WTC11 (cell line): ENCODE measurements at regions not wholly inside any gene's neighbourhood (a gene's known extent, or its start where the extent isn't known, plus 50 kb on each side); places are given as distances from the start of the nearest gene placed in this dataset.

Experiments used
- ATAC-seq: fragments of 200-7000 bp; cut with Tn5 transposase; 2 replicates; pipeline ENCODE4 v1.10.0; 2021; ENCODE audit warnings: mild to moderate bottlenecking, moderate library complexity
- CTCF ChIA-PET: fragments of 300-600 bp; sonication (Branson Sonifier 250); formaldehyde crosslinking; loops from one replicate; lab custom pipeline; 2021; ENCODE audit warnings: antibody characterized with exemption; lab: Charles Lee
- POLR2A ChIA-PET: fragments of 350-600 bp; sonication (Branson Sonifier 250); formaldehyde crosslinking; loops from one replicate; lab custom pipeline; 2021; ENCODE audit warnings: antibody characterized with exemption; lab: Charles Lee
- DNase-seq: peaks from one replicate; pipeline ENCODE4 v3.0.0; 2021; ENCODE audit warnings: low spot score
- H3K27ac Mint-ChIP-seq: 2 replicates; pipeline ENCODE4 v1.8.0; 2021; ENCODE audit warnings: mixed read lengths
- H3K27me3 Mint-ChIP-seq: 2 replicates; pipeline ENCODE4 v1.8.0; 2021; ENCODE audit warnings: low read depth, mild to moderate bottlenecking, moderate library complexity, mixed read lengths
- H3K36me3 Mint-ChIP-seq: 2 replicates; pipeline ENCODE4 v1.8.0; 2021; ENCODE audit warnings: mixed read lengths
- H3K4me1 Mint-ChIP-seq: 2 replicates; pipeline ENCODE4 v1.8.0; 2022; ENCODE audit warnings: mixed read lengths
- H3K4me3 Mint-ChIP-seq: 2 replicates; pipeline ENCODE4 v1.8.0; 2021; ENCODE audit warnings: mild to moderate bottlenecking, moderate library complexity, mixed read lengths
- H3K9me3 Mint-ChIP-seq: 2 replicates; pipeline ENCODE4 v1.8.0; 2021; ENCODE audit warnings: mixed read lengths
- ESRRA ChIP-seq: sonication (generic); formaldehyde crosslinking; IDR thresholded peaks from 2 replicates; pipeline ENCODE4 v1.8.1; 2022; ENCODE audit warnings: mild to moderate bottlenecking, missing genetic modification reagents, borderline replicate concordance
- FOXK1 ChIP-seq: sonication (generic); formaldehyde crosslinking; IDR thresholded peaks from 2 replicates; pipeline ENCODE4 v1.8.0; 2022; ENCODE audit warnings: mild to moderate bottlenecking, moderate library complexity, missing genetic modification reagents
- GRHL2 ChIP-seq: fragments of 250-450 bp; sonication (Bioruptor Pico); IDR thresholded peaks from 2 replicates; pipeline ENCODE4 v1.8.0; 2022; ENCODE audit warnings: mild to moderate bottlenecking, moderate library complexity; ENCODE audit not compliant: insufficient replicate concordance, severe bottlenecking
- GTF2I ChIP-seq: fragments of 250-450 bp; sonication (Bioruptor Pico); conservative IDR thresholded peaks from 2 replicates; pipeline ENCODE4 v1.4.0; 2021; ENCODE audit warnings: mild to moderate bottlenecking
- HMGA2 ChIP-seq: fragments of 250-450 bp; sonication (Bioruptor Pico); IDR thresholded peaks from 2 replicates; pipeline ENCODE4 v1.4.0; 2021; ENCODE audit warnings: mild to moderate bottlenecking, moderate library complexity
- MYBL2 ChIP-seq: sonication (generic); formaldehyde crosslinking; IDR thresholded peaks from 2 replicates; pipeline ENCODE4 v1.8.1; 2023; ENCODE audit warnings: mild to moderate bottlenecking, moderate library complexity, missing genetic modification reagents
- NFATC4 ChIP-seq: fragments of 250-450 bp; sonication (Bioruptor Pico); IDR thresholded peaks from 2 replicates; pipeline ENCODE4 v1.9.0; 2021; ENCODE audit warnings: mild to moderate bottlenecking
- NR1H2 ChIP-seq: sonication (generic); formaldehyde crosslinking; IDR thresholded peaks from 2 replicates; pipeline ENCODE4 v1.9.0; 2021; ENCODE audit warnings: mild to moderate bottlenecking, moderate library complexity, missing genetic modification reagents
- NR2C2 ChIP-seq: sonication (generic); formaldehyde crosslinking; IDR thresholded peaks from 2 replicates; pipeline ENCODE4 v1.8.0; 2022; ENCODE audit warnings: mild to moderate bottlenecking, missing genetic modification reagents
- OVOL2 ChIP-seq: fragments of 250-450 bp; sonication (Bioruptor Pico); IDR thresholded peaks from 2 replicates; pipeline ENCODE4 v1.9.0; 2021; ENCODE audit warnings: mild to moderate bottlenecking, borderline replicate concordance
- SOX15 ChIP-seq: fragments of 250-450 bp; sonication (Bioruptor Pico); IDR thresholded peaks from 2 replicates; pipeline ENCODE4 v1.9.0; 2021; ENCODE audit warnings: mild to moderate bottlenecking
- TEAD4 ChIP-seq: sonication (generic); formaldehyde crosslinking; IDR thresholded peaks from 2 replicates; pipeline ENCODE4 v1.8.0; 2022; ENCODE audit warnings: mild to moderate bottlenecking, missing genetic modification reagents
- TP53 ChIP-seq: sonication (generic); formaldehyde crosslinking; IDR thresholded peaks from 2 replicates; pipeline ENCODE4 v1.8.1; 2023; ENCODE audit warnings: mild to moderate bottlenecking, missing genetic modification reagents
- ZNF138 ChIP-seq: sonication (generic); formaldehyde crosslinking; conservative IDR thresholded peaks from 2 replicates; pipeline ENCODE4 v1.8.1; 2022; ENCODE audit warnings: mild to moderate bottlenecking, moderate library complexity, missing genetic modification reagents
- TF ChIP-seq, protein P1 (sequence below): sonication (generic); formaldehyde crosslinking; IDR thresholded peaks from 2 replicates; pipeline ENCODE4 v1.8.1; 2022; ENCODE audit warnings: mild to moderate bottlenecking, missing genetic modification reagents, moderate library complexity, borderline replicate concordance
- TF ChIP-seq, protein P2 (sequence below): sonication (generic); formaldehyde crosslinking; IDR thresholded peaks from 2 replicates; pipeline ENCODE4 v1.8.0; 2023; ENCODE audit warnings: missing genetic modification reagents
- TF ChIP-seq, protein P3 (sequence below): sonication (generic); formaldehyde crosslinking; IDR thresholded peaks from 2 replicates; pipeline ENCODE4 v1.8.1; 2023; ENCODE audit warnings: mild to moderate bottlenecking, missing genetic modification reagents, borderline replicate concordance
- TF ChIP-seq, protein P4 (sequence below): fragments of 200-600 bp; IDR thresholded peaks from 2 replicates; pipeline ENCODE4 v1.8.0; 2022; ENCODE audit warnings: antibody characterized with exemption
- TF ChIP-seq, protein P5 (sequence below): fragments of 250-450 bp; sonication (Bioruptor Pico); conservative IDR thresholded peaks from 2 replicates; pipeline ENCODE4 v1.9.0; 2021; ENCODE audit warnings: mild to moderate bottlenecking
- TF ChIP-seq, protein P6 (sequence below): sonication (generic); formaldehyde crosslinking; IDR thresholded peaks from 2 replicates; pipeline ENCODE4 v1.8.0; 2022; ENCODE audit warnings: mild to moderate bottlenecking, missing genetic modification reagents
- TF ChIP-seq, protein P7 (sequence below): sonication (generic); formaldehyde crosslinking; IDR thresholded peaks from 2 replicates; pipeline ENCODE4 v1.8.0; 2022; ENCODE audit warnings: mild to moderate bottlenecking, missing genetic modification reagents

DNA sequence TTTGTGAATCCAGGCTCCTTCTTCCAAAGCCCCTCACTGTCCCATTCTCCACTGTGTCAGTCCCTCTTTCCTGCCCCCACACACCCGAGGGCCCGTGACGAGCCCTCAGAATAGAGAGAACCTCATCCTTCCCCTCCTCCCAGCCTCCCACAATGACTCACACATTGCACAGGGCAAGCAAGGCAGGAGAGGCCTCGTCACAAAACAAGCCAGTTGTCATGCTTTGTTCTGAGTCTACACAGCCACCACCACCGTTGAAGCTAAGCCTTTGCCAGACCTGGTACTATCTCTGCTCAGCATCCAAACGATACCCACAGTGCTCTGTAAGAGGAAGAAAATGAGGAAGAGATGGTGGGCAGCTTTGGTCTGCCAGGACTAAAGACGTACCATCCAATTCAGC is 142.2 kb upstream of the ZNF366 start:
- TF ChIP-seq HMGA2: no peak
- no peak for TF ChIP-seq MYBL2 (CRISPR knock-in tag)
- no peak for TF ChIP-seq ZNF138 (CRISPR knock-in tag)
- TF ChIP-seq NR1H2 (CRISPR knock-in tag): no peak
- TF ChIP-seq, protein P1, sequence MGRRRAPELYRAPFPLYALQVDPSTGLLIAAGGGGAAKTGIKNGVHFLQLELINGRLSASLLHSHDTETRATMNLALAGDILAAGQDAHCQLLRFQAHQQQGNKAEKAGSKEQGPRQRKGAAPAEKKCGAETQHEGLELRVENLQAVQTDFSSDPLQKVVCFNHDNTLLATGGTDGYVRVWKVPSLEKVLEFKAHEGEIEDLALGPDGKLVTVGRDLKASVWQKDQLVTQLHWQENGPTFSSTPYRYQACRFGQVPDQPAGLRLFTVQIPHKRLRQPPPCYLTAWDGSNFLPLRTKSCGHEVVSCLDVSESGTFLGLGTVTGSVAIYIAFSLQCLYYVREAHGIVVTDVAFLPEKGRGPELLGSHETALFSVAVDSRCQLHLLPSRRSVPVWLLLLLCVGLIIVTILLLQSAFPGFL (CRISPR knock-in tag): no peak
- TF ChIP-seq, protein P2, sequence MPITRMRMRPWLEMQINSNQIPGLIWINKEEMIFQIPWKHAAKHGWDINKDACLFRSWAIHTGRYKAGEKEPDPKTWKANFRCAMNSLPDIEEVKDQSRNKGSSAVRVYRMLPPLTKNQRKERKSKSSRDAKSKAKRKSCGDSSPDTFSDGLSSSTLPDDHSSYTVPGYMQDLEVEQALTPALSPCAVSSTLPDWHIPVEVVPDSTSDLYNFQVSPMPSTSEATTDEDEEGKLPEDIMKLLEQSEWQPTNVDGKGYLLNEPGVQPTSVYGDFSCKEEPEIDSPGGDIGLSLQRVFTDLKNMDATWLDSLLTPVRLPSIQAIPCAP (CRISPR knock-in tag): no peak
- no peak for TF ChIP-seq NR2C2 (CRISPR knock-in tag)
- no peak for TF ChIP-seq OVOL2
- TF ChIP-seq, protein P3, sequence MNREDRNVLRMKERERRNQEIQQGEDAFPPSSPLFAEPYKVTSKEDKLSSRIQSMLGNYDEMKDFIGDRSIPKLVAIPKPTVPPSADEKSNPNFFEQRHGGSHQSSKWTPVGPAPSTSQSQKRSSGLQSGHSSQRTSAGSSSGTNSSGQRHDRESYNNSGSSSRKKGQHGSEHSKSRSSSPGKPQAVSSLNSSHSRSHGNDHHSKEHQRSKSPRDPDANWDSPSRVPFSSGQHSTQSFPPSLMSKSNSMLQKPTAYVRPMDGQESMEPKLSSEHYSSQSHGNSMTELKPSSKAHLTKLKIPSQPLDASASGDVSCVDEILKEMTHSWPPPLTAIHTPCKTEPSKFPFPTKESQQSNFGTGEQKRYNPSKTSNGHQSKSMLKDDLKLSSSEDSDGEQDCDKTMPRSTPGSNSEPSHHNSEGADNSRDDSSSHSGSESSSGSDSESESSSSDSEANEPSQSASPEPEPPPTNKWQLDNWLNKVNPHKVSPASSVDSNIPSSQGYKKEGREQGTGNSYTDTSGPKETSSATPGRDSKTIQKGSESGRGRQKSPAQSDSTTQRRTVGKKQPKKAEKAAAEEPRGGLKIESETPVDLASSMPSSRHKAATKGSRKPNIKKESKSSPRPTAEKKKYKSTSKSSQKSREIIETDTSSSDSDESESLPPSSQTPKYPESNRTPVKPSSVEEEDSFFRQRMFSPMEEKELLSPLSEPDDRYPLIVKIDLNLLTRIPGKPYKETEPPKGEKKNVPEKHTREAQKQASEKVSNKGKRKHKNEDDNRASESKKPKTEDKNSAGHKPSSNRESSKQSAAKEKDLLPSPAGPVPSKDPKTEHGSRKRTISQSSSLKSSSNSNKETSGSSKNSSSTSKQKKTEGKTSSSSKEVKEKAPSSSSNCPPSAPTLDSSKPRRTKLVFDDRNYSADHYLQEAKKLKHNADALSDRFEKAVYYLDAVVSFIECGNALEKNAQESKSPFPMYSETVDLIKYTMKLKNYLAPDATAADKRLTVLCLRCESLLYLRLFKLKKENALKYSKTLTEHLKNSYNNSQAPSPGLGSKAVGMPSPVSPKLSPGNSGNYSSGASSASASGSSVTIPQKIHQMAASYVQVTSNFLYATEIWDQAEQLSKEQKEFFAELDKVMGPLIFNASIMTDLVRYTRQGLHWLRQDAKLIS (CRISPR knock-in tag): no peak
- TF ChIP-seq SOX15 (CRISPR knock-in tag): no peak
- no peak for TF ChIP-seq GRHL2
- TF ChIP-seq, protein P4, sequence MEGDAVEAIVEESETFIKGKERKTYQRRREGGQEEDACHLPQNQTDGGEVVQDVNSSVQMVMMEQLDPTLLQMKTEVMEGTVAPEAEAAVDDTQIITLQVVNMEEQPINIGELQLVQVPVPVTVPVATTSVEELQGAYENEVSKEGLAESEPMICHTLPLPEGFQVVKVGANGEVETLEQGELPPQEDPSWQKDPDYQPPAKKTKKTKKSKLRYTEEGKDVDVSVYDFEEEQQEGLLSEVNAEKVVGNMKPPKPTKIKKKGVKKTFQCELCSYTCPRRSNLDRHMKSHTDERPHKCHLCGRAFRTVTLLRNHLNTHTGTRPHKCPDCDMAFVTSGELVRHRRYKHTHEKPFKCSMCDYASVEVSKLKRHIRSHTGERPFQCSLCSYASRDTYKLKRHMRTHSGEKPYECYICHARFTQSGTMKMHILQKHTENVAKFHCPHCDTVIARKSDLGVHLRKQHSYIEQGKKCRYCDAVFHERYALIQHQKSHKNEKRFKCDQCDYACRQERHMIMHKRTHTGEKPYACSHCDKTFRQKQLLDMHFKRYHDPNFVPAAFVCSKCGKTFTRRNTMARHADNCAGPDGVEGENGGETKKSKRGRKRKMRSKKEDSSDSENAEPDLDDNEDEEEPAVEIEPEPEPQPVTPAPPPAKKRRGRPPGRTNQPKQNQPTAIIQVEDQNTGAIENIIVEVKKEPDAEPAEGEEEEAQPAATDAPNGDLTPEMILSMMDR: no peak
- TF ChIP-seq, protein P5, sequence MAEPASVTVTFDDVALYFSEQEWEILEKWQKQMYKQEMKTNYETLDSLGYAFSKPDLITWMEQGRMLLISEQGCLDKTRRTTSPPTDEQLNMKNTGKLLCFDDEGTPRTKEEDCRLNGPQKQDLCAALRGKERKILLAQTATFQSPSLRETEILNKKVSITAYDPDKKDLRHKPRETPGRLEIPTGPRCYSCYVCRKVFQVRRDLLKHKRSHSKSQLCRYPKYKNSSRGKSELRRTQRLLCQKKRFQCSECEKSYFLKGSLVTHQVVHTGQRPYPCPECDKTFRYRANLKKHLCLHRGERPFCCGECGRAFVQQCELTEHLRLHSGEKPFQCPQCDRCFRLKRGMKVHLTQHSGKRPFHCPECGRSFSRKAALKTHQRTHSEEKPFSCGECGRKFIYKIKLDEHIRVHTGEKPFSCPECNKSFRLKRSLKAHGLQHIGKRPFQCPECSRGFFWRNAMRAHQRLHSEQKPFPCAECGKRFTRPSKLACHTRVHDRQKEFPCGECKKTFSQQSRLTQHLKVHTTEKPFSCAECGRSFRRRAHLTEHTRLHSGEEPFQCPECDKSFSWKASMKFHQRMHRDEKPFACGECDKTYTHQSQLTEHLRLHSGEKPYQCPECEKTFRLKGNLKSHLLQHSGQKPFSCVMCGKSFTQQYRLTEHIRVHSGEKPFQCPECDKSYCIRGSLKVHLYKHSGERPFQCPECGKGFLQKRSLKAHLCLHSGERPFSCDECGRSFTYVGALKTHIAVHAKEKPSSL (CRISPR knock-in tag): no peak
- TF ChIP-seq TEAD4 (CRISPR knock-in tag): no peak
- Mint-ChIP-seq H3K27me3 (peaks cover 3% of the 10 kb centered on the region; the same call in 1 of the 2 replicates), H3K36me3 (no peaks in the 10 kb centered on the region), H3K27ac (no peak overlapping the region), H3K4me1 (peaks cover 17% of the 10 kb centered on the region), H3K9me3 (no peaks in the 10 kb centered on the region), H3K4me3 (no peak overlapping the region)
- ATAC-seq: no peak
- ChIA-PET CTCF (no interaction called here), POLR2A (no interaction called here)
- no peak for DNase-seq

DNA sequence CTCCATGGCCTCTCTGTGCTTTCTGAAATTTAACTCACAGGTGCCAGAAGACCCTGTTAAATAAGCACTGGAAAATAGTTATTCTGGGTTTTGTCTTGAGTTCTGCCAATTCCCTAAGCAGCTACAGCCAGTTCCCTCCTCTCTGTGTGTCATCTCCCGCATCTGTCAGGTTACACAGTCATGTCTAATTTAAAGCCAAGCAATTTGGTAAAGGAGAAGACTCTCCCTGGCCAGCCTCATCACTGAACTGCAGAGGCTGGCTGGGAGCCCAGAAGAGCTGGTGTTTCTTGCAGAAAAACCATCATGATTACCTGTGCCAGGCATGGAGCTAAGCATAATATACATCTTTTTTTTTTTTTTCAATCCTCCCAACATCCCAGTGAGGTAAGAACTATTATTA is 141.3 kb upstream of the ZNF366 start:
- POLR2A ChIA-PET: interaction anchor here (0.6 kb wide), 1 partner anchor 41 kb away, joined by 6 read pairs; no protein-coding TSS in a partner anchor
- no peak for TF ChIP-seq GTF2I (CRISPR knock-in tag)
- no peak for TF ChIP-seq ESRRA (CRISPR knock-in tag)
- TF ChIP-seq, protein P4: no peak
- no peak for TF ChIP-seq TP53 (CRISPR knock-in tag)
- TF ChIP-seq FOXK1: no peak
- TF ChIP-seq NFATC4 (CRISPR knock-in tag): no peak
- no peak for TF ChIP-seq GRHL2
- TF ChIP-seq, protein P6, sequence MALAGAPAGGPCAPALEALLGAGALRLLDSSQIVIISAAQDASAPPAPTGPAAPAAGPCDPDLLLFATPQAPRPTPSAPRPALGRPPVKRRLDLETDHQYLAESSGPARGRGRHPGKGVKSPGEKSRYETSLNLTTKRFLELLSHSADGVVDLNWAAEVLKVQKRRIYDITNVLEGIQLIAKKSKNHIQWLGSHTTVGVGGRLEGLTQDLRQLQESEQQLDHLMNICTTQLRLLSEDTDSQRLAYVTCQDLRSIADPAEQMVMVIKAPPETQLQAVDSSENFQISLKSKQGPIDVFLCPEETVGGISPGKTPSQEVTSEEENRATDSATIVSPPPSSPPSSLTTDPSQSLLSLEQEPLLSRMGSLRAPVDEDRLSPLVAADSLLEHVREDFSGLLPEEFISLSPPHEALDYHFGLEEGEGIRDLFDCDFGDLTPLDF (CRISPR knock-in tag): no peak
- TF ChIP-seq, protein P7, sequence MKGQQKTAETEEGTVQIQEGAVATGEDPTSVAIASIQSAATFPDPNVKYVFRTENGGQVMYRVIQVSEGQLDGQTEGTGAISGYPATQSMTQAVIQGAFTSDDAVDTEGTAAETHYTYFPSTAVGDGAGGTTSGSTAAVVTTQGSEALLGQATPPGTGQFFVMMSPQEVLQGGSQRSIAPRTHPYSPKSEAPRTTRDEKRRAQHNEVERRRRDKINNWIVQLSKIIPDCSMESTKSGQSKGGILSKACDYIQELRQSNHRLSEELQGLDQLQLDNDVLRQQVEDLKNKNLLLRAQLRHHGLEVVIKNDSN (CRISPR knock-in tag): no peak

More for the DNA sequence above, 141.3 kb upstream of the ZNF366 start:
- no peak overlapping the region for H3K4me3 Mint-ChIP-seq
- DNase-seq (no peak), ATAC-seq (no peak)
- H3K4me1 Mint-ChIP-seq: peaks cover 14% of the 10 kb centered on the region
- CTCF ChIA-PET: interaction anchor here (1.1 kb wide), 1 partner anchor 18 kb away, joined by 3 read pairs; no protein-coding TSS in a partner anchor
- H3K27me3 Mint-ChIP-seq: peaks cover 3% of the 10 kb centered on the region; the same call in 1 of the 2 replicates
- no peaks in the 10 kb centered on the region for H3K9me3 Mint-ChIP-seq
- H3K27ac Mint-ChIP-seq: no peak overlapping the region
- no peaks in the 10 kb centered on the region for H3K36me3 Mint-ChIP-seq
